ENCODE measurements at regions not wholly inside any gene's neighbourhood (a gene's known extent, or its start where the extent isn't known, plus 50 kb on each side); places are given as distances from the start of the nearest gene placed in this dataset.
A peak's percentile ranks its signal among the peaks of the same experiment; 100 is the strongest.
"Not testable (repeated sequence)": the region's sequence is repeated elsewhere in the genome, so short reads cannot be mapped to it uniquely, and the experiment has no call there.

GRCh38 chr19:30105316-30105715 is 163.3 kb downstream of the URI1 start:
- no peak for DNase-seq

GRCh38 chr19:30105727-30106126 is 163.7 kb downstream of the URI1 start:
- DNase-seq = no peak

- peak; percentile 10 for DNase-seq
Measured at GRCh38 chr19:30106417-30107095, 164.5 kb downstream of the URI1 start.

DNA sequence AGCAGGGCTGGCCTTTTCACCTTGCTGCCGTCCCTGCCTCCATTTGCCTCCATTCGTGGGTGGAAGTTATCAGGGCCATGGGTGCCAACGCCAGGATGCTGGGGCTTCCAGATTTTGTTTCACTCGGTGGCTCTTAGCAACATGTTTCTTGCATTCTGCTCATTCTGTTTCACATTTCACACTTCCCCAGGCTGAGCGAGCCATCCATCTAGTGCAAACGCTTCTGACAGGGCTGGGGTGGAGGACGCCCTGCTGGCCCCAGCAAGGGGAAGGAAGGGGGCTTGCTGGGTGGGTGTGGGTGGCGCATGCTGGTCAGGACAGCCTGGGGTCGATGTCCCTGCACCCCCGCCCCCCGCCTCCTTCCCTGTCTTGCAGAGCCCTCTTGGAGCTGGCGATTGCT is 165.2 kb downstream of the URI1 start:
- no peak for DNase-seq

- DNase-seq = no peak
Measured at GRCh38 chr19:30109565-30109964, 167.5 kb downstream of the URI1 start.

GRCh38 chr19:30111021-30111855 is 169.2 kb downstream of the URI1 start:
- no peak for DNase-seq

DNA sequence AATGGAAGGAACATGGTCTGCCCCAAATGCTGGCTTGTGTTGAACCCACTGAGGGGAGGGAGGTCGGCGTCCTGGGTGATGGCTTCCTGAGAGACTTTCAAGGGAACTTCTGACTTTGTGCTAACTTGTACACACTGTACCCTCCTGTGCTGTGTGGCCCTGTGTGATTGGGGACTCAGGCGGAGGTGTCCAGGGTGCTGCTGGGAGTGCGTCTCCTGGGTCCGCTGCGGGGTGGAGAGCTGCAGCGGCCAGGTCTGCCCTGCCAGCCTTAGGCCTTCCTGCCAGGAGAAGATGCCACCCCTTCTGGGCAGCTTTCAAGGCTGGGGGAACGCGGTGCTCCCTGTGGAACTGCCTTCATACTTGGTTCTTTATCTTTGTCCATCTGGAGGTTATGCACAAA is 170.1 kb downstream of the URI1 start:
- DNase-seq = no peak

GRCh38 chr19:30112666-30113065 is 170.6 kb downstream of the URI1 start:
- no peak for DNase-seq

DNA sequence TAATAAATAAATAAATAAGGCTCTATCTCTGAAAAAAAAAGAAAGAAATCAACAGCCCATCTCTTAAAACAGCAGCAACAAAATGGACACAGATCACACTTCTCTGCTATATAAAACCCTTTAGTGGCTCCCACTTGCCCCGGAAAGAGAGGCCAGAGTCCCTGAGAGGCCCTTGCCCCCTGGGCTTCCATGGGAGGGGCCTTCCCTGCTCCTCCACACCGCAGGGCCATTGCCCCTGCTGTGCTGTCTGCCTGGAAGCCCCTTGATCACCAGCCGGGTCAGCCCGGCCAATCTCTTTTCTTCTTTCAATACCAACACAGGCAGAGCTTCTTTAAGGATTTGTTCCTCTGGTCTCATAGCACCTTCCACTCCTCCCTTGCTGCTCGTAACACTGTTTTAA is 171.1 kb downstream of the URI1 start:
- DNase-seq = no peak

GRCh38 chr19:30114095-30114494 is 172.1 kb downstream of the URI1 start:
- DNase-seq = not testable (repeated sequence)

- DNase-seq = no peak
Measured at GRCh38 chr19:30115947-30116346, 173.9 kb downstream of the URI1 start.

DNA sequence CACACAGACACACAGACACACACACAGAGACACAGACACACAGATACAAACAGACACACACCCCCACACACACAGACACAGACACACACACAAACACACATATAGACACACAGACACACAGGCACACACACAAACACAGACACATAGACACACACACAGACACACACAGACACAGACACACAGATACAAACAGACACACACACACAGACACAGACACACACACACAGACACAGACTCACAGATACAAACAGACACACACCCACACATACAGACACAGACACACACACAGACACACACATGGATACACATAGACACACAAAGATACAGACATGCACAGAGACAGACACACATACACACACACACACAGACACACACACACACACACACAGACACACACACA is 174.5 kb downstream of the URI1 start:
- DNase-seq = no peak

GRCh38 chr19:30116984-30117555 is 175.0 kb downstream of the URI1 start:
- no peak for DNase-seq

DNA sequence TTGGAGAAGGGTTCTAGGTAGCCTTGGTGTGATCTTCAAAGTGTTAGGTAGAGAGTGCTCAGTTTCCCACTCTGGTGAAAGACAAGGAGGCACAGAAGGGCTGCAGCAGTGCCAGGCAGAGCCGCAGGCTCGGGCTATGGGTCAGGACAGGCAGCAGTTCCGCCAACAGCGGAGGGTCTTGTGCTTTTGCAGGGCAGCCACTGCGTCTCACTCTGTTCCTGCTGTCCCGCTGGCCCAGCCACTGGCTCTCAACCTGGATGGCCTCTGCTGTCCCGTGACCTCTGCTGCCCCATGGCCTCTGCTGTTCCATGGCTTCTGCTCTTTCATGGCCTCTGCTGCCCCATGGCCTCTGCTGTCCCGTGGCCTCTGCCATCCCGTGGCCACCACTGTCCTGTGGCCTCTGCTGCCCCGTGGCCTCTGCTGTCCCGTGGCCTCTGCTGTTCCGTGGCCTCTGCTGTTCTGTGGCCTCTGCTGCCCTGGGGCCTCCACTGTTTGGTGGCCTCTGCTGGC is 175.7 kb downstream of the URI1 start:
- DNase-seq = no peak

GRCh38 chr19:30118221-30118620 is 176.2 kb downstream of the URI1 start:
- no peak for DNase-seq

- DNase-seq = no peak
Measured at GRCh38 chr19:30118760-30119159, 176.7 kb downstream of the URI1 start.

GRCh38 chr19:30119180-30119908 is 177.3 kb downstream of the URI1 start:
- DNase-seq = no peak

DNA sequence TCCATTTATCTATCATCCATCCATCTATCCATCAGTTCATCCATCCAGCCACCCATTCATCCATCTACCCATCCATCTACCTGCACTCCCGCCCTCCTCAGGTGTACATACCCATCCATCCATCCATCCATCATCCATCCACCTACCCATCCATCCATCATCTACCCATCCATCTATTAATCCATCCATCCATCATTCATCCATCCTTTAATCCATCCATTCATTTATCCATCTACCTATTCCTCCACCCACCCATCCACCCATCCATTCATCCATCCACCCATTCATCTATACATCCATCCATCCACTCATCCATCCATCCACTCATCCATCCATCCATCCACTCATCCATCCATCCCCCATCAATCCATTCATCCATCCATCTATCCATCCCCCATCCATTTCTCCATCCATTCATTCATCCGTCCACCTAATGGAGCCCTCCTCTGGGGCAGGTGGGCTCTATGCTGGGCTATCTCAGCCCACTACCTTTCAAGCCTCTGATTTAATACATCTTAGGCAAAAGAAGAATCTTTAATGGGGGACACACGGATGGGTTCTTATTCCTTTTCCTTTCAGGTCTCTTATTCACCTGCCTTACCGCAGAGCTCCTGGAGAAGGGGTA is 178.9 kb downstream of the URI1 start:
- no peak for DNase-seq

DNA sequence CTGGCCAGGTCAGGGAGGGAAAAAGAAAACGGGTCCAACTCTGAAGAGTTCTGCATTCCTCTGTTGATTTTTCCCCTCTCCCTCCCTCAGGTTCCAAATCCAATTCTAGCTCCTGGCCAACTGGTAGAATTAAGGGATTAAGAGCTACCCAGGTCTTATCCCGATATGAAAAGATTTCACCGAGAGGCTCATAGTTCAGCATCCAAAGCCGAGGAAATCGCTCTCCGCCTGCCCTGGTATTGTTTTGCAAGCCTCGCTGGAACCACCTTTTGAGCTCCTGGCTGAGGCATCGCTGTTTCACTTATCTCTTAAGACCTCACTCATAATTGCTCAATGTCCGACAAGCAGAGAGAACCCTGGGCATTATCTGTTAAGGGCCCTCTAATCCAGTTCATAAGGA is 180.4 kb downstream of the URI1 start:
- no peak for DNase-seq

- DNase-seq = no peak
Measured at GRCh38 chr19:30123119-30123518, 181.1 kb downstream of the URI1 start.

GRCh38 chr19:30123611-30124010 is 181.6 kb downstream of the URI1 start:
- no peak for DNase-seq

DNA sequence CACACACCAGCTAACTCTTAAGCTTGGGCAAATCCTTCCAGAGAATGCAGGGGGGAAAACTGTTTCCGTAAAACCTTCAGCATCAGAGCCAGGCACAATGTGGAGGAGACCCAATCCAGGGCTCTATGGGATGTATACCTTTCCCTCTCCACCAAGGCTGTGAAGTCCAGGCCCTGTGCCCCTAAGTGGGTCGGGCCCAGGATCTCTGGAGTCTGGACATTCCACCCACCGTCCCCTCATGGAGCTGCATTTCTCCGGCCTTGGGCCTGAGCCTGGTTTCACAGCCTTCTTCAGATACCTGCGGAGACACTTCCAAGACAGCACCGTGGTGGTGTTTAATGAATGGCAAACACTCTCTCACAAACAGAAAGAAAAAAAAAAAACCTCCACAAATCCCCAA is 186.2 kb downstream of the URI1 start:
- DNase-seq = no peak
